ENCODE measurements at regions not wholly inside any gene's neighbourhood (a gene's known extent, or its start where the extent isn't known, plus 50 kb on each side); places are given as distances from the start of the nearest gene placed in this dataset.

- Histone ChIP-seq H3K27me3 (replicated peaks in 1 of 7) (no peaks in the 10 kb centered on the region), H3K4me1 (no peaks in the 10 kb centered on the region), H3K27ac (no peak overlapping the region), H3K4me3 (no peak overlapping the region), H3K36me3 (no peaks in the 10 kb centered on the region), H3K9me3 (peaks cover 5 to 48% (median 41%) of the 10 kb centered on the region in 8 donors)
- DNase-seq: no peak
- intact Hi-C loops (cut with DNase I; ENCODE audit: low total_unique reads): no loop called here
- WGBS, 5 donors: 78 to 99% (median 92%) methylated on average over 4 of the region's 4 CpGs
- no peak for TF ChIP-seq POLR2A (IDR thresholded peaks at IDR 0.05)
- TF ChIP-seq, protein P1, sequence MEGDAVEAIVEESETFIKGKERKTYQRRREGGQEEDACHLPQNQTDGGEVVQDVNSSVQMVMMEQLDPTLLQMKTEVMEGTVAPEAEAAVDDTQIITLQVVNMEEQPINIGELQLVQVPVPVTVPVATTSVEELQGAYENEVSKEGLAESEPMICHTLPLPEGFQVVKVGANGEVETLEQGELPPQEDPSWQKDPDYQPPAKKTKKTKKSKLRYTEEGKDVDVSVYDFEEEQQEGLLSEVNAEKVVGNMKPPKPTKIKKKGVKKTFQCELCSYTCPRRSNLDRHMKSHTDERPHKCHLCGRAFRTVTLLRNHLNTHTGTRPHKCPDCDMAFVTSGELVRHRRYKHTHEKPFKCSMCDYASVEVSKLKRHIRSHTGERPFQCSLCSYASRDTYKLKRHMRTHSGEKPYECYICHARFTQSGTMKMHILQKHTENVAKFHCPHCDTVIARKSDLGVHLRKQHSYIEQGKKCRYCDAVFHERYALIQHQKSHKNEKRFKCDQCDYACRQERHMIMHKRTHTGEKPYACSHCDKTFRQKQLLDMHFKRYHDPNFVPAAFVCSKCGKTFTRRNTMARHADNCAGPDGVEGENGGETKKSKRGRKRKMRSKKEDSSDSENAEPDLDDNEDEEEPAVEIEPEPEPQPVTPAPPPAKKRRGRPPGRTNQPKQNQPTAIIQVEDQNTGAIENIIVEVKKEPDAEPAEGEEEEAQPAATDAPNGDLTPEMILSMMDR (IDR thresholded peaks at IDR 0.05 in 8 of 11, conservative IDR thresholded peaks at IDR 0.05 in 3 of 11): no peak
- no peak for TF ChIP-seq POLR2AphosphoS5 (IDR thresholded peaks at IDR 0.05)
Observed at GRCh38 chr3:153426344-153426743, 264.3 kb downstream of the RAP2B start.

DNA sequence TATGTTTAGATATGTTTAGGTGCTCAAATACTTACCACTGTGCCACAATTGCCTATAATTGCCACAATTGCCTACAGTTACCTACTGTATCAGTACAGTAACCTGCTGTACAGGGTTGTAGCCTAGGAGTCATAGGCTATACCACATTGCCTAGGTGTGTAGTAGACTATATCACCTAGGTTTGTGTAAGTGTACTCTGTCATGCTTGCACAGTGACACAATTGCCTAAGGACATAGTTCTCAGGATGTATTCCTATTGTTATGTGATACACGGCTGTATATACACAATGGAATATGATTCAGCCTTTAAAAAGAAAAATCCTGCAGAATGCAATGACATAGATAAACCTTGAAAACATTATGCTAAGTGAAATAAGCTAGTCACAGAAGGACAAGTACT, 264.8 kb downstream of the RAP2B start:
- no peaks in the 10 kb centered on the region for H3K36me3 ChIP-seq
- H3K27me3 ChIP-seq (replicated peaks in 1 of 7): no peaks in the 10 kb centered on the region

GRCh38 chr3:153429821-153430220, 267.8 kb downstream of the RAP2B start:
- no peaks in the 10 kb centered on the region for H3K27me3 ChIP-seq (replicated peaks in 1 of 7)
- no peak overlapping the region for H3K27ac ChIP-seq
- H3K4me3 ChIP-seq: no peak overlapping the region
- peaks cover 0 to 15% (median 8%) of the 10 kb centered on the region in 8 donors for H3K9me3 ChIP-seq
- no peak for DNase-seq
- intact Hi-C loops (cut with DNase I; ENCODE audit: low total_unique reads): no loop called here
- TF ChIP-seq, protein P1 (IDR thresholded peaks at IDR 0.05 in 8 of 11, conservative IDR thresholded peaks at IDR 0.05 in 3 of 11): no peak
- no peak for TF ChIP-seq POLR2A (IDR thresholded peaks at IDR 0.05)
- no peak for TF ChIP-seq POLR2AphosphoS5 (IDR thresholded peaks at IDR 0.05)
- WGBS, 5 donors: 67 to 77% (median 75%) methylated on average over 4 of the region's 4 CpGs
- no peaks in the 10 kb centered on the region for H3K36me3 ChIP-seq
- no peaks in the 10 kb centered on the region for H3K4me1 ChIP-seq

More for the DNA sequence above, 264.8 kb downstream of the RAP2B start:
- intact Hi-C loops (cut with DNase I; ENCODE audit: low total_unique reads): no loop called here
- Histone ChIP-seq H3K27ac (no peak overlapping the region), H3K4me1 (no peaks in the 10 kb centered on the region), H3K9me3 (peaks cover 5 to 44% (median 37%) of the 10 kb centered on the region in 8 donors), H3K4me3 (no peak overlapping the region)
- 86 to 98% (median 92%) methylated on average over 1 of the region's 1 CpG for WGBS, 5 donors
- DNase-seq: no peak
- no peak for TF ChIP-seq POLR2A (IDR thresholded peaks at IDR 0.05)
- TF ChIP-seq POLR2AphosphoS5 (IDR thresholded peaks at IDR 0.05): no peak
- TF ChIP-seq, protein P1 (IDR thresholded peaks at IDR 0.05 in 8 of 11, conservative IDR thresholded peaks at IDR 0.05 in 3 of 11): no peak

- no peak for DNase-seq
- Histone ChIP-seq H3K27ac (no peak overlapping the region), H3K4me3 (no peak overlapping the region), H3K9me3 (peaks cover 0 to 7% (median 0%) of the 10 kb centered on the region in 8 donors), H3K36me3 (no peaks in the 10 kb centered on the region), H3K27me3 (replicated peaks in 1 of 7) (no peaks in the 10 kb centered on the region), H3K4me1 (no peaks in the 10 kb centered on the region)
- intact Hi-C loops (cut with DNase I; ENCODE audit: low total_unique reads): no loop called here
- TF ChIP-seq POLR2A (IDR thresholded peaks at IDR 0.05) (no peak), POLR2AphosphoS5 (IDR thresholded peaks at IDR 0.05) (no peak)
- TF ChIP-seq, protein P1 (IDR thresholded peaks at IDR 0.05 in 8 of 11, conservative IDR thresholded peaks at IDR 0.05 in 3 of 11): no peak
- 28 to 37% (median 35%) methylated on average over 1 of the region's 1 CpG for WGBS, 5 donors
Observed at GRCh38 chr3:153431076-153431475, 269.1 kb downstream of the RAP2B start.

Measured in spleen (tissue), 11 donors.